ENCODE measurements at regions not wholly inside any gene's neighbourhood (a gene's known extent, or its start where the extent isn't known, plus 50 kb on each side); places are given as distances from the start of the nearest gene placed in this dataset.
"Not testable (repeated sequence)": the region's sequence is repeated elsewhere in the genome, so short reads cannot be mapped to it uniquely, and the experiment has no call there.

DNA sequence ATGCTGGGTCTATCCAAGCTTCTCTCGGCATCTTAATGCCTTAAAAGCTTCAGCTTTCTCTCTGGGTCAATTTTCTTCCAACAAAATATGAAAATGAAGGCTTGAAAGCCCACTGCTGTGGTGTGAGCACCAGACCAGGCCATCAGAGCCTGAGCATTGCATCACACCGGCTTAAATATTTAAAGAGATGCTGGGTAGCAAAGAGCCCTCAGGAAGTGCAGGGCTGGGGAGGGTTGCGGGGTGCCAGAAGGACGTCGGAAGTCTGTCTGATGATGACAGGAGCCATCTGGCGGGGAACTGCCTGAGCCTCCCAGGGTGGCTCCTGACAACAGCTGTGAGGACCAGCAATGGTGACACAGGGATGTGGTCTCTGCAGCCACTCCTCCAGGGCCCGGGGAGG lies 185.5 kb downstream of the OLFM1 start:
- no peak for DNase-seq (ENCODE audit: low read depth)

DNA sequence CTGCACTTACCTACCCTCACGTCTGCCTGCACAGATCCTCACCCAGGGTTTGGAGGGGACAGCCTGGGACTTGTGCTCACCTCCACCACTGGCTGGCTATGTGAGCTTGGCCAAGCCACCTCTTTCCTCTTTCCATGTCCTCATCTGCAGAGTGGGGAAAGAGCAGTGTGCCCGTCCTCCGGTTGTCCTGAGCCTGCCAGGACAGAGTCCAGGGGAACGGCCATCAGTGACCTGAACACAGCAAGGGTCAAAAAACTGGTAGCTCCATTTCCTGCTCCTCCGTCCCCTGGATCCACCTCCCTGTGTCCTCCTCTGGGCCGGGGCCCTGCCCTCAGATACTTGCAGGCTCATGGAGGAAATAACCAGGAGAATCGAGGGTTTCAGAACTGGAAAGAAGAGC lies 187.7 kb downstream of the OLFM1 start:
- no peak for DNase-seq (ENCODE audit: low read depth)

DNA sequence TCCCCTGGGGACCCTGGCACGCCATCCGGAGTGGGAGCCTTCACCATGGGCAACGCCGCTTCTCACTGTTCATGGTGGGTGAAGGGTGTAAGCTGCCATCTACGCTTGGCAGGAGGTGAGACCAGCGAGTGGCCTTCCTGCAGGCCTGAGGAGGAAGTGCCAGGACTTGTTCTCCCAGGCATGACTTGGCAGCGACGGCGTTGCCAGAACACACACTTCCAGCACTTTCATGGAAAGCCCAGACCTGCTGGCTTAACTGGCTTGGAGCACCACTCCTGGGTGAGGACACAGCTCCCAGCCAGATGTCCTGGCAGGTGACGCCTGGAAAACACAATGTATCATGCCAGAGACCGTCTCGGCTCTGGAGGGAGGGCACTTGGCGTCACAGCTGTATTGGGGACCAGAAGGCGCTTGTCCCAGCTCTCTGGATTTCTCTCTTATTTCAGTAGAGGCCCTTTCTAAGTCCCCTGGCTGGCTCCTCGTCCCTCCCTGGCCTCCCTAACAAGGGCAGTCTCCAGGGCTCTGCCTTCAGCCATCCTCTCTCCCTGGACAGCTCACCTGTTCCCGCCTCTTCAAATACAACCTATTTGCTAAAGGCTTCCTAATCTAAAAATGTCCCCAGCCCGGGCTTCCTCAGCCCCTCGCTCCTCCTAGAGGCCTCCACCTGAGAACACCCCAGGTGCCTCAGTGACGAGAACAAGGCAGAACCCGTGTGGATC lies 188.3 kb downstream of the OLFM1 start:
- no peak for DNase-seq (ENCODE audit: low read depth)

DNA sequence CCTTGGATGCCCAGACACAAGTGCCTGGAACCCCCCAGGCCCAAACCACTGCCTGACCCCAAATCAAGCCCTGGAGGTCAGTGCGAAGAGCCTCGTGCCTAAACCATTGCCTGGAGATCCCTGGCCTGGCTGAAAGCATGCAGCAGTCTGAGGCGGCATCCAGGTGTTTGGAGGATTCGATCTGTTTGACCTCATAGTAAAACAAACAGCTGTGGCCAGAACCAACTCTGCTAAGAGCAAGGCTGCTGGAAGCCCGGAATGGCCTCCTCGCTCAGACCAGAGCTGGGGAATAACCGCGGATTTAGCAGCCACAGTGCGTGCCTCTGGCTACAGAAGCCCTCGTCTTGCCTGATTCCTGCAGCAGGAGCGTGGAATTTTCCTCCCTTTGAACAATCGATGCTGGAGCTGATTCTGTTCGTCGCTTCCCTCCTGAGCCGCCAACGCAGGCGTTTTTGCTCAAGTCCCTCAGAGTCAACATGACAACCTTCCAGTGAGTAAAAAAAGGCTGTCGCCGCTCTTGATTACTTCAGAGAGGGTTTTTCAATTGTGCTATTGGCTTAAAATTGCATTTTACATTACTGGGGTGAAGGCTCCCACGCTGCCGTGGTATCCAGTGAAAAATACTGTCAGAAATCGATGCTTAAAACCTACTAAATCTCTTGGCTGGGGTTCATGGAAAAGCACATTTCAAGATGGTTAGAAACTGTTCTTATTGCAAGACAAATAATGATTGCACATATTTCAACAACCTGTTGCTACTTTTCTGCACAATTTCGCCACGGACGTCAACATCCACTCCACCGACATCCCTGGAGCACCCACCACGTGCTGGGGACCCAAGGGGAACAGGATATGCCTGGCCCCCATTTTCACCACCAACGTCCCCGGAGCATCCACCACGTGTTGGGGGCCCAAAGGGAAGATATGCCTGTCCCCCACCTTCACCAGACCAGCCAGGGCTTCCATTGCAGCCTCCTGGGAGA lies 190.0 kb downstream of the OLFM1 start:
- DNase-seq (ENCODE audit: low read depth) = no peak

DNA sequence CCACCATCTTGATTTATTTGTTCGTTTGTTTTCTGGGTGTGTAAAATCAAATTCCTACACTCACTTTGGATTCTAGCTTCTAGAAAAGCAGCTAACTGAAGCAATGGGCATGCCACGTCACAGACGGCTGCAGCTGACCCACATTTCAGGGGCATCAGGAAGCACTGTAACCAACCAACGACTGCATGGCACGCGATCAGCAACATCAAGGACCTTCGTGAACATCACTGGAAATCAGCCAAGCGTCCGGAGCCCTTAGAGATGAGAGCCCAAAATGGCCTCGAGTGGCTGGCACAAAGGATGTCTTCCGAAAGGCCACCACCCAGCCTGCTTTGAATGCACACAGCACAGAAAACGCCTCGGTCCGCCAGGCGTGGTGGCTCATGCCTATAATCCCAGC lies 191.1 kb downstream of the OLFM1 start:
- DNase-seq (ENCODE audit: low read depth) = no peak

DNA sequence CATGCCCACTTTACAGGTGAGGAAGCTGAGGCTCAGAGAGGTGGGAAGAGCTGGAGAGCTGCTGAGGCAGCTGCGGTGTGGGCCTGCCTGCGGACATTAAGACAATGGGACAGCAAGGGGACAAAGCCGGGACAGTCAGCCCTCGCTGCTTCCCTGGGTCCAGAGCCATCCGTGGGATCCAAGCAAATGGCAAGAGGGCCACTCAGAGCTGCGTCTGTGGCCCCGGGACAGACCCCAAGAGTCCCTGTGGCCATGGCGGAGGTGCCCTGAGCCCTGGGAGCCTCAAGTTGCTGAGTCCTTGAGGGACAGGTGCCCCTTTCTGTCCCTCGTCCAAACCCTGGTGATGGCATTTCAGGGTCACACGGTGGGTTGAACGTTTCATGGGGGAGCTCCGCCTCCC lies 191.9 kb downstream of the OLFM1 start:
- DNase-seq (ENCODE audit: low read depth) = no peak

DNA sequence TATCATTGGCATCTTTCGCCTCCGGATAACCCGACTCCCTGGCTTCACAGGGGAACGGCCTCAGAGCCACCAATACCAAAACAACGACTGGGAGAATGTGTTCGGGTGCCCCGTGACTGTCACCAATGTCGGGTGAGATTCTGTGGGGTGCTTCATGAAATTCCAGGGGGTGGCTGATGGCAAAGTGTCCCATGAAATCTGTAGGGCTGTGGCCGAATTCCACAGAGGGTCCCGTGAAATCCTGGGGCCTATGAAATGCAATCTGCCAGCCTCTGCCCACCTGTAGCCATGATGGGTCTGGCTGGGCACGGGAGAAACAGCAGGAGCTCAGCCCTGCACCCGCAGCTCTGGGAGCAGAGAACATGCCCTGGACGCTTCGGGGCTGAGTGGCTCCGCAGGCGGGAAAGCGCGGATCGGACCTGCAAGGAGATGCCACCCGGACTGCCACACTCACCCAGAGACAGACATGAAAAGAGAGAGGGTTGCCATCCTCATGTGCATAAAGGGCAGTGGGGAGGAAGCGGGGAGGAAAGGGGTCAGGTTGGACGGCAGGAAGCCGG lies 192.4 kb downstream of the OLFM1 start:
- no peak for DNase-seq (ENCODE audit: low read depth)

DNA sequence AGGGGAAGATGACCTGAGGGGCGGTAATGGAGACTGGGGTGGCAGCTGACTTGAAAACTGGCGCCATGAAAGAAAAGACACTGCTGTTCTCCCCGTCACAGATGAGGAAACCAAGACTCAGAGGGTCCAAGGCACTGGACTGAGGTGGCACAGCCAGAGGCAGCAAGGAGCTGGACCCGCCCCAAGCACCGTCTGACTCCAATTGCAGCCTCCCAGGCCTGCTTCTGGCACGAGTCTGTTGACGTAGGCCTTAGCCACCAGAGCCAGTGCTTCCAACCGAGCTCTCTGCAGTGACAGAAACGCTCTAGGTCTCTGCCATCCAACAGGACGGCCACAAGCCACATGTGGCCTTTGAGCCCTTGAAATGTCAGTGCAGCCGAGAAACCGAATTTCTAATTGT lies 193.2 kb downstream of the OLFM1 start:
- DNase-seq (ENCODE audit: low read depth) = no peak

DNA sequence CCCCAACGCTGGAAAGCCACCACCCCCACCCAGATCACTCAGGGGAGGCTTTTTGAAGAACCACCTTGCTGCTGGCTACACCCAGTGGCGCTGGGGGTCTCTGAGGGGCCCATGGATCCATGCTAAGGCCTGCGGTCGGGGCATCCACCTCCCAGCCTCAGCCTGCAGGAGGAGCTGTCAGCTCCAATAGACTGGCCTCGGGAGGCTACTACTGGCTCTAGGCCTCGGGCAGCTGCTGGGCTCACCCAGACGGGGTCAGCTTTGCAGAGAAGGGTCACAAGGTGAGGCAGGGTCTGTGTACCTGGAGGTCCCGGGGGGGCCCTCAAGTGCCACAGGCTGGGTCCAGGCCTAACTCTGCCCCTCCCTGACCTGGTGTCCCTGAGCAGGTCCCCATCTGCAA lies 193.7 kb downstream of the OLFM1 start:
- DNase-seq (ENCODE audit: low read depth) = no peak

DNA sequence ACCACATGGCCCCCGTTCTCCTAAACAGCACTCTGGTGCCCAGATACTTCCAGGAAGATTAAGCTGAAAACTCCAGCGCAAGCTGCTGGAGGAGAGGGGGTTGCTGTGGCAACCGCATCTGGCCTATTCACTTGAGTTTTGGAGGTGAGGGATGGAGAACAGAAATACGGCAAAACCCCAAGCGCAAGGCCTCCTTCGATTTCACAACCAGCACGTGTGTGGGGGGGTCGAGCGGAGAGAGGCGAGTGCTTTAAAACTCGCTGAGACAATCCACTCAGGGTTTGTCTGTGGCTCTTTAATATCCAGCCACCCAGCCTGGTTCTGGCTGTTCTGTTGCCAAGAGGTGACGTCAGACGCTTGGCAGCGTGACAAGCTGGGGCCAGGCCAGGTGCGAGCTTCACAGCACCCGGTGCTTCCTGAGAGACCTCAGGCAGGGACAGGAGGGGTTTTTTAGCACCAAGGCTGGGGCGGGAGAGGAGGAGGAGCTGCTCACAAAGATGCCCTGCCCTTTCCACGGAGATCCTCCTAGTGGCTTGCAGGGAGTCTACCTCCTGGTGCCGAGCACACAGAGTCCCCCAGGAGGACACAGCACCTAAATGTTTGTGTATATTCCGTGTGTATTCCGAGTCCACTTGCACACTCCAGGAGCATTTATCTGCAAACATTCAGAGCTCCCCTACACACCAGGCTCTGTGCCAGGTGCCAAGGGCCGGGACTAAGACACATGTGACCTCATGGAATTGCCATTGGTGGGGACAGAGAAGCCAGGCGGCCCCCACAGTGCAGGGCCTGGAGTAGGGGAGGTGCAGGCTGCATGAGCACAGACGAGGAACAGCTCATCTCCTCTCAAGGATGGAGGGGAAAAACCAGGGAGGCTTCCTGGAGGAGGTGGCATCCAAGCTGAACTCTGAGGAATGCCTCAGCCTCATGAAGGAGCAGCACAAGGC lies 194.6 kb downstream of the OLFM1 start:
- no peak for DNase-seq (ENCODE audit: low read depth)

DNA sequence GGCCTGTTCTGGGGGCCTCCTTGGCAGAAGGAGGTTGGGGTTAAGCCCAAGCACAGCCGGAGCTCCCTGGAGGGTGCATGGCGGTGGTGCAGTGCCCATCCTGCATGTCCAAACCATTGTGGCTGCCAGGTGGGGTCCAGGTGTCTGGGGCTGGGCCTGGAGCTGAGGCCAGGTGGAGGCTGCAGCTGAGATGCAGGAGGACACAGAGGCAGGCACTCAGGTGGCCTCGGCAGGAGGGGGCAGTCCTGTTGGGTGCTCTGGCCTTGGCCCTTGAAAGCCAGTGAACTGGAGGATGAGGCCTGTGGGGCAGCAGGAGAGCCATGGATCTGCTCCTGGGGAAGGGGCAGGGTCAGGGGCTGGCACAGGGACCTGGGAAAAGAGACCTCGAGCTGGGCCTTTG lies 195.3 kb downstream of the OLFM1 start:
- DNase-seq (ENCODE audit: low read depth) = no peak

DNA sequence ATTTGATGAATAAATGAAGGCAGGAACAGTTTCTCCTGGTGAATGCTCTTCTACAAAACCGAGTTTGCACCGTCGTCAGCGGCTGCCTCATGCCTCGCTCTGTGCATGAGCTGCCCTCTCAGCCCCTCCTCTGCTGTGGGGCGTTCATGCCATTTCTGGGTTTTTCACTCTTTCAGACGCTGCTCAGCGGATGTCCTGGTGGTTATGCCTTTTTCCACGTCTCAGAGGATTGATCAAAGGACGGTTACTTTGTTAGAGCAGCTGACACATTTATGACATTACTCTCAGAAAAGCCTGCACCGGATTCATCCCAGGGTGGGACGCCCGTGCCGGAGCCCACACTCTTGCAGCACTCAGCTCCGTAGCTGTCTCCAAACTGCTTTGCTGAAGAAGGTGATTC lies 195.9 kb upstream of the PPP1R26 start:
- DNase-seq (ENCODE audit: low read depth) = no peak

DNA sequence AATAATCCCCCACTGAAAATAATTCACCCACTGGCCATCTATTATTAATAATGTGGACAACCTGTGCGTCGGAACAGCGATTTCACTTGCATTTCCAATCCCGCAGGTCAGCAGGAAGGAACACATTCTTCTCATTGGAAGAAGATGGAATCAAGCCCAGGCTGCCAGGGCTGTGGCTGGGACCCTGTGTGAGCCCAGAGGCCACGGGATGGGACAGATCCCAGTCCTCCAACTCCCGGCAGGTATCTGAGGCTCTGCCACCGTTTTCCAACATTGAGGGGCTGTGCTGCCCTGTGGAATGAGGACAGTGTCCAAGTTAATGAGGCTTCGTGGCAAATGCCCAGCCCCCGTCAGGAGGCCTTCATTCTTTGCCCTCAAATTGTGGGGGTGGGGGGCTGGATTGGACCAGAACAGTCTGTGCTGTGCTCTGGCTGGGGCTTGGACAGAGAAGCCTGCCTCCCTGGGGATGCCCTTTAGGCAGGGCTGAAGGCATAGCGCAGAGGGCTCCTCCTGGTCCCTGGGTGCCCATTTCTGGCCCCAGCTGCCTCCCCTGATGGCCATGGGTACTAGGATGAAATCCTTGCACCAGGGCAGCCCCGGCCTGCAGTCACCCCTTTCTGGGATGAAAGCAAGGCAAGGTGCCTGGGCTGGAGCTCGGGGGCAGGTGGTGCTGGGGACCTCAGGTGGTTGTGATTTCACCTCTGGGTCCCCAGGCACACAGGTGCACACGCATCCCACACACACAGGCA lies 195.0 kb upstream of the PPP1R26 start:
- DNase-seq (ENCODE audit: low read depth) = no peak

DNA sequence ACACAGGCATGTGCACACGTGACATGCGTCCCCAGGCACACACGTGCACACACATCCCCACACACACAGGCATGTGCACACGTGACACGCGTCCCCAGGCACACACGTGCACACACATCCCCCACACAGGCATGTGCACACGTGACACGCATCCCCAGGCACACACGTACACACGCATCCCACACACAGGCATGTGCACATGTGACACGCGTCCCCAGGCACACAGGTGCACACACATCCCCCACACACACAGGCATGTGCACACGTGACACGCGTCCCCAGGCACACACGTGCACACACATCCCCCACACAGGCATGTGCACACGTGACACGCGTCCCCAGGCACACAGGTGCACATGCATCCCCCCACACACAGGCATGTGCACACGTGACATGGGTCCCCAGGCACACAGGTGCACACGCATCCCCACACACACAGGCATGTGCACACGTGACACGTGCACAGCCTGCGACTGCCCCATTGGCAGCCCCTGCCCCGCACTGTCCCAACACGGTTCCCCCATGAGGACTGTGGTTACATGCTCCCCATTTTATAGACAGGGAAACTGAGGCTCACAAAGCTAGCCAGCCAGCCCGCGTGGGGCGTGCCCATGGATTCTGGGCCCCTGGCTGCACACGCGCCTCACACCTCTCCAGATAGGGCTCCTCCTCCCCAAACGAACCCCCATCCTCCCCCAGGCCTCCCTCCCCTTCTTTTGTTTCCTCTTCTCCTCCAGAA lies 193.2 kb upstream of the PPP1R26 start:
- not testable (repeated sequence) for DNase-seq (ENCODE audit: low read depth)

DNA sequence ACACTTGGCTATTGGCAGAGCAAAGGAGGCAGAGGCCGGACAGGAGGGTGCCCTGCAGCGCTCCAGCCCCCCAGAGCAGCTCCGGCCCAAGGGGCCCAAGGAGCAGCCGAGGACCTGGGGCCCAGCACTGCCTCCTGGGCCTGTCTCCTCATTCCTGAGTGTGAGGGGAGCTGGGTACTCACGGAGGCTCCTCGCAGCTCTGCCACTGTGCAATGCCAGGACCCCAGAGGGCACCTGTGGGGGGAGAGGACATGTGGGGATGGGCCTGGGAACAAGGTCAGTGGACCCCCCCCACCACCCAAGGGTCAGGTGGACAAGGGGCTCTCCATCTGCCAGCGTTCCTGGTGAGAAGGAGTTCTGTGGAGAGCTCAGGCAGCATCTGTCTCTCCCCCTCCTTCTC lies 192.6 kb upstream of the PPP1R26 start:
- no peak for DNase-seq (ENCODE audit: low read depth)

DNA sequence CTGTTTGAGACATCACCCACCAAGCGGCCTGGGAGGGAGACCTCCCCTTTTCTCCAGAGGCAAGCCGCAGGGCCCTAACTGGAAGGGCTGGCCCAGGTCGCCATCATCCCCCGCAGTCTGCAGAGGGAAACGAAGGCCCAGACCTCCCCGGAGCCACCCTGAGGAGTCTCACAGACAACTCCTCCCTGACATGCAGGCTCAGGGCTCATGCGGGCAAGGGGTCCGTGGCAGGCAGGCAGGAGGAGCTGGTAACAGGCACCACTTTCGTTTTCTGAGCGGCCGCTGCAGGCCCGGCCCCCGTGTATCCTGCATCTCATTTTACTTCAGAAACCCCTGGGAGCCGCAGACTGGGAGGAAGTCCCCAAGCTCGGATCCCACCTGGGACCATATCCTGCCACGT lies 192.0 kb upstream of the PPP1R26 start:
- DNase-seq (ENCODE audit: low read depth) = no peak

DNA sequence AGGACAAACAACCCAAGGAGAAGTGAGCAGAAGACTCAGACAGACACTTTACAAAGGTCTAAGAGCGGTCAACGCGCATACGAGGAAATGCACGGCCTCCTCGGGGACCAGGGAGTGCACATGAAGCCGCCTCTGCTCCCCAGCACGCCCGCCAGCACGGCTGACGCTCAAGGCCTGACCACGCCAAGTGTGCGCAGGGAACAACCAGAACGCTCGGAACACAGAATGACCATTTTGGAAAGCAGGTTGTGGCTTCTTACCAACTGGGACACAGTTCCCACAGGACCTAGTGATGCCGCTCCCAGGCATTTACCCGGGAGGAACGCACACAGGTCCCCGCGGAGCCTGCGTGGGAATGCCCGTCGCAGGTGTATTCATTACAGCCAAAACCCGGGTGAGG lies 191.5 kb upstream of the PPP1R26 start:
- no peak for DNase-seq (ENCODE audit: low read depth)

DNA sequence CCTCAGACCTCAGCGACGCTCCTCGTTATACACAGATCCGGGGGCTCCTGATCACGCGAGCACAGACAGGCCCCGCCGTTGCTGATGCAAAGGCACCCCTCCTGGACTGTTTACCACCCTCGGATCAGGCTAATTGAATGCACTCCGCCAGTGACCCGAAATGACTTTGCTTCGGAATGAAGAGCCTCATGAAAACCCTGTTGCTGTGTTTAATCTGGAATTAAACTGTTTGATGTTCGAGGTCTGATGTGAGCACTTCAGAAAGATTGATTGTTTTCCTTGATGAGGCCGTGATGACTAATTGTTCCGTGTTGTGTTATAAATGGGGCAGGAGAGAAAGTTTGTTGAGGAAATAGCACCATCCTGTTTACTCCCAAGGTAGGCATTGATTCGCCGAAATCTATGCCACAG lies 190.5 kb upstream of the PPP1R26 start:
- DNase-seq (ENCODE audit: low read depth) = no peak

DNA sequence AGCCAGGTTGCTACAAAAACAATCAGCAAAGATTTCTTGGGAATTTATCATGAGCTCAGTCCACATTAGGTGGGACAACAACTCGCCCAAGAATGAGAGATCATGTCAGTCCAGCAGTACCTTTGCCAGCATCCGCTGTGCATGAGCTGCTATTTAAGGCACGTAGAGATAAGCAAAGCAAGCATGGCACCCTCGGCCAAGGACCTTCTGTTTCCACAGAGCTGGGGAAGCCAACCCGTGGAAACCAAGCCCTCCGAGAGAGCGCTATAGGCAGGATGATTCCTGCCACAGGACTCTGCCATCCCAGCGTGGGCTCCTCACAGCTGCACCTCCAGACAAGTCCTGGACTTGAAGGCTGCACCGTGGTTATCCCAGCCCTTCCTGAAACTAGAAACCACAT lies 189.5 kb upstream of the PPP1R26 start:
- DNase-seq (ENCODE audit: low read depth) = no peak

DNA sequence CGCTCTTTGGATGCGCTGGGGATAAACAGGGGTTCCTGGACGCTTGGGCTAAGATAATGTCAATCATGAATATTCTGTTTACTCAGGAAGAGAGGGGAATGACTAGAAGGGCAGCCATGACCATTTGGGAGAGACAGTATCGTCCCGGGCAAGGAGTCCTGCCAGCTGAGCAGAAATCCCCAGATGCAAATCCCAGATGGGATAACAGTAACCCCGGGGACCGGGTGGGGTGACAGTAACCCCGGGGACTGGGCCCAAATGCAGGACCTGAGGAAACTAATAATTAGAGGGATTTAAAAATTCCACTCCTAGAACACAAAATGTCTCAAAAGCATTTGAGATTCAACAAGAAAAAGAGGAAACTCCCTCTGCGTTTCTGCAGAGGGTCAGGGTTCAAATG lies 189.0 kb upstream of the PPP1R26 start:
- no peak for DNase-seq (ENCODE audit: low read depth)
